IMR-90 (cell line): ENCODE measurements at regions not wholly inside any gene's neighbourhood (a gene's known extent, or its start where the extent isn't known, plus 50 kb on each side); places are given as distances from the start of the nearest gene placed in this dataset.

Experiments
- ATAC-seq: fragments of 200-7000 bp; cut with Tn5 transposase; 2 replicates; pipeline ENCODE4 v1.9.1; 2020; ENCODE audit warnings: low read depth, mild to moderate bottlenecking, moderate library complexity
- BruUV-seq: library from RNA; stranded (reverse); fragments of 400-500 nt; replicated peaks from 2 replicates; lab custom pipeline; 2021; lab: Mats Ljungman, UMichigan
- CTCF ChIA-PET: fragments of 300-600 bp; formaldehyde crosslinking; extraction: SDS; loops from one replicate; lab custom pipeline; 2021; ENCODE audit warnings: antibody characterized with exemption; lab: Yijun Ruan, JAX
- POLR2A ChIA-PET: fragments of 300-600 bp; sonication (Branson Sonifier 250); formaldehyde crosslinking; loops from one replicate; lab custom pipeline; 2022; ENCODE audit warnings: antibody characterized with exemption; ENCODE audit not compliant: unreplicated experiment; lab: Charles Lee
- DNase-seq: peaks from one replicate; pipeline ENCODE4 v3.0.0; 2013
- H2AFZ ChIP-seq: replicated peaks from 2 replicates; pipeline ENCODE3; 2013; ENCODE audit warnings: low read length, mild to moderate bottlenecking; ENCODE audit not compliant: poor library complexity
- H2AK5ac ChIP-seq: 2 replicates; pipeline ENCODE4 v1.6.1; 2013; ENCODE audit warnings: low read depth, low read length, inconsistent platforms
- H2AK9ac ChIP-seq: replicated peaks from 2 replicates; pipeline ENCODE3; 2013; ENCODE audit warnings: mild to moderate bottlenecking, low read depth, low read length, moderate library complexity; ENCODE audit not compliant: poor library complexity
- H2BK120ac ChIP-seq: 2 replicates; pipeline ENCODE4 v1.6.1; 2013; ENCODE audit warnings: low read depth, low read length, inconsistent platforms
- H2BK15ac ChIP-seq: 3 replicates; pipeline ENCODE4 v1.6.1; 2013; ENCODE audit warnings: low read depth, low read length, inconsistent platforms
- H2BK20ac ChIP-seq: 2 replicates; pipeline ENCODE4 v1.6.1; 2013; ENCODE audit warnings: low read depth, mild to moderate bottlenecking, inconsistent platforms, low read length, moderate library complexity
- H2BK5ac ChIP-seq: 2 replicates; pipeline ENCODE4 v1.6.1; 2013; ENCODE audit warnings: mild to moderate bottlenecking, low read depth, low read length, inconsistent platforms; ENCODE audit not compliant: poor library complexity, severe bottlenecking
- H3K14ac ChIP-seq: replicated peaks from 2 replicates; pipeline ENCODE4 v1.6.1; 2013; ENCODE audit warnings: low read depth, low read length, inconsistent platforms
- H3K18ac ChIP-seq: 2 replicates; pipeline ENCODE4 v1.6.1; 2013; ENCODE audit warnings: low read depth, low read length, control low read depth
- H3K23ac ChIP-seq: 2 replicates; pipeline ENCODE4 v1.6.1; 2013; ENCODE audit warnings: low read depth, low read length, inconsistent platforms
- H3K27ac ChIP-seq: 2 replicates; pipeline ENCODE4 v1.5.1; 2013; ENCODE audit warnings: mild to moderate bottlenecking, control low read depth, low read length; ENCODE audit not compliant: insufficient read depth
- H3K27me3 ChIP-seq: 2 replicates; pipeline ENCODE4 v1.6.1; 2013; ENCODE audit warnings: low read length; ENCODE audit not compliant: control insufficient read depth, insufficient read depth
- H3K36me3 ChIP-seq: 2 replicates; pipeline ENCODE4 v1.6.1; 2013; ENCODE audit warnings: low read length, mixed read lengths; ENCODE audit not compliant: control insufficient read depth, insufficient read depth
- H3K4ac ChIP-seq: 2 replicates; pipeline ENCODE4 v1.6.1; 2013; ENCODE audit warnings: low read depth, low read length, inconsistent platforms
- H3K4me1 ChIP-seq: 2 replicates; pipeline ENCODE4 v1.6.1; 2013; ENCODE audit warnings: low read length, mixed read lengths; ENCODE audit not compliant: control insufficient read depth, insufficient read depth
- H3K4me2 ChIP-seq: 2 replicates; pipeline ENCODE4 v1.6.1; 2013; ENCODE audit warnings: low read depth, mild to moderate bottlenecking, control low read depth, low read length, moderate library complexity
- H3K4me3 ChIP-seq: 2 replicates; pipeline ENCODE4 v1.5.1; 2013; ENCODE audit warnings: low read depth, mild to moderate bottlenecking, control low read depth, low read length, moderate library complexity; ENCODE audit not compliant: insufficient read depth
- H3K56ac ChIP-seq: 2 replicates; pipeline ENCODE4 v1.6.1; 2013; ENCODE audit warnings: low read length, inconsistent platforms; ENCODE audit not compliant: insufficient read depth; ENCODE audit errors: extremely low read depth
- H3K79me1 ChIP-seq, 2 experiments: 2 replicates each; pipeline ENCODE4 v1.6.1; 2013; ENCODE audit warnings: low read length in 2 of 2, inconsistent platforms in 1 of 2, low read depth in 1 of 2
- H3K9ac ChIP-seq: 2 replicates; pipeline ENCODE4 v1.6.1; 2013; ENCODE audit warnings: low read depth, low read length, control low read depth
- H3K9me1 ChIP-seq: 2 replicates; pipeline ENCODE4 v1.6.1; 2013; ENCODE audit warnings: low read length, inconsistent platforms; ENCODE audit not compliant: insufficient read depth
- H3K9me3 ChIP-seq: 2 replicates; pipeline ENCODE4 v1.6.1; 2013; ENCODE audit warnings: low read length; ENCODE audit not compliant: control insufficient read depth, insufficient read depth
- H4K20me1 ChIP-seq: 2 replicates; pipeline ENCODE4 v1.6.1; 2013; ENCODE audit warnings: low read length, inconsistent platforms; ENCODE audit not compliant: insufficient read depth
- H4K5ac ChIP-seq: 2 replicates; pipeline ENCODE4 v1.6.1; 2013; ENCODE audit warnings: mild to moderate bottlenecking, low read depth, low read length, control low read depth
- H4K8ac ChIP-seq, 2 experiments: 2 replicates each; pipeline ENCODE4 v1.6.1; 2013; ENCODE audit warnings: low read depth in 2 of 2, low read length in 2 of 2, control low read depth in 1 of 2, inconsistent platforms in 1 of 2
- H4K91ac ChIP-seq: 2 replicates; pipeline ENCODE4 v1.6.1; 2013; ENCODE audit warnings: low read depth, low read length, inconsistent platforms; ENCODE audit not compliant: insufficient read depth
- BHLHE40 ChIP-seq: fragments of 150-350 bp; IDR thresholded peaks from 2 replicates; pipeline ENCODE4 v1.6.1; 2016; ENCODE audit warnings: mild to moderate bottlenecking, low read depth, low read length
- CEBPB ChIP-seq: IDR thresholded peaks from 2 replicates; pipeline ENCODE4 v1.6.1; 2012; ENCODE audit warnings: low read depth, low read length, improper control_type of control experiment
- CHD1 ChIP-seq: IDR thresholded peaks from 2 replicates; pipeline ENCODE4 v1.6.1; 2012; ENCODE audit warnings: low read depth, low read length, improper control_type of control experiment
- CTCF ChIP-seq: conservative IDR thresholded peaks from 2 replicates; pipeline ENCODE4 v1.5.1; 2012; ENCODE audit warnings: mild to moderate bottlenecking, low read depth, low read length, improper control_type of control experiment
- ELK1 ChIP-seq: fragments of 150-350 bp; IDR thresholded peaks from 2 replicates; pipeline ENCODE4 v1.6.1; 2016; ENCODE audit warnings: low read depth, mild to moderate bottlenecking, low read length, moderate library complexity, borderline replicate concordance
- FOS ChIP-seq: fragments of 150-350 bp; IDR thresholded peaks from 2 replicates; pipeline ENCODE4 v1.6.1; 2016; ENCODE audit warnings: low read depth, low read length
- MAFK ChIP-seq: IDR thresholded peaks from 2 replicates; pipeline ENCODE4 v1.6.1; 2012; ENCODE audit warnings: low read depth, low read length, improper control_type of control experiment
- MAZ ChIP-seq: IDR thresholded peaks from 2 replicates; pipeline ENCODE4 v1.6.1; 2012; ENCODE audit warnings: low read depth, mild to moderate bottlenecking, low read length, improper control_type of control experiment, moderate library complexity, borderline replicate concordance
- MXI1 ChIP-seq: IDR thresholded peaks from 2 replicates; pipeline ENCODE4 v1.6.1; 2012; ENCODE audit warnings: low read depth, mild to moderate bottlenecking, low read length, moderate library complexity, borderline replicate concordance
- NFE2L2 ChIP-seq: fragments of 150-350 bp; IDR thresholded peaks from 2 replicates; pipeline ENCODE4 v1.6.1; 2016; ENCODE audit warnings: low read depth, mild to moderate bottlenecking, low read length
- POLR2A ChIP-seq: IDR thresholded peaks from 2 replicates; pipeline ENCODE4 v1.6.1; 2012; ENCODE audit warnings: mild to moderate bottlenecking, low read depth, low read length
- RAD21 ChIP-seq: IDR thresholded peaks from 2 replicates; pipeline ENCODE4 v1.6.1; 2012; ENCODE audit warnings: low read length, improper control_type of control experiment
- RCOR1 ChIP-seq: IDR thresholded peaks from 2 replicates; pipeline ENCODE4 v1.6.1; 2012; ENCODE audit warnings: mild to moderate bottlenecking, low read length, improper control_type of control experiment; ENCODE audit not compliant: insufficient replicate concordance
- RFX5 ChIP-seq: IDR thresholded peaks from 2 replicates; pipeline ENCODE4 v1.8.0; 2012; ENCODE audit warnings: low read depth, mild to moderate bottlenecking, low read length, moderate library complexity
- SMC3 ChIP-seq: fragments of 150-350 bp; IDR thresholded peaks from 2 replicates; pipeline ENCODE4 v1.6.1; 2016; ENCODE audit warnings: low read depth, mild to moderate bottlenecking, antibody characterized with exemption, low read length, moderate library complexity
- USF2 ChIP-seq: fragments of 150-350 bp; IDR thresholded peaks from 2 replicates; pipeline ENCODE4 v1.6.1; 2017; ENCODE audit warnings: mild to moderate bottlenecking, antibody characterized with exemption, low read length, low read depth
- WGBS, 2 experiments: methylation state at CpG; one replicate each; pipeline versions ENCODE4 v1.1.5 to v1.1.7; 2013; ENCODE audit warnings: missing lambda C conversion rate in 2 of 2; ENCODE audit not compliant: insufficient read length in 1 of 2; ENCODE audit errors: extremely low coverage in 2 of 2; 5-methylcytosine and 5-hydroxymethylcytosine counted together
- dilution Hi-C: fragments of 300-500 bp; cut with HindIII; formaldehyde crosslinking; loops from one replicate; pipeline ENCODE4 v1.14.3; 2018; ENCODE audit warnings: low sequenced_read_pairs; ENCODE audit not compliant: unreplicated experiment
- in situ Hi-C: fragments of 300-500 bp; cut with MboI; formaldehyde crosslinking; loops from 3 replicates; pipeline ENCODE4 v1.14.3; 2019; ENCODE audit warnings: low sequenced_read_pairs, inconsistent platforms, mixed read lengths
- intact Hi-C: fragments of 100-400 bp; cut with micrococcal nuclease; formaldehyde crosslinking; loops from 2 replicates; pipeline ENCODE4 v1.10.0; 2022

- CTCF ChIA-PET, result no interaction called here
- Histone ChIP-seq H3K4ac (no peak overlapping the region), H3K9ac (no peak overlapping the region), H2AK5ac (no peak overlapping the region), H3K4me2 (no peak overlapping the region), H2BK5ac (no peak overlapping the region), H2AK9ac (no peak overlapping the region), H3K23ac (no peak overlapping the region), H2BK15ac (no peak overlapping the region), H3K18ac (no peak overlapping the region), H3K9me3 (no peaks in the 10 kb centered on the region), H3K4me3 (no peak overlapping the region), H3K56ac (no peak overlapping the region), H3K27me3 (no peaks in the 10 kb centered on the region), H4K91ac (no peak overlapping the region), H2BK20ac (no peak overlapping the region), H2AFZ (no peak overlapping the region), H3K4me1 (peaks cover 2% of the 10 kb centered on the region), H4K8ac (no peak overlapping the region), H3K79me1 (no peaks in the 10 kb centered on the region), H2BK120ac (no peak overlapping the region), H3K27ac (no peak overlapping the region), H3K14ac (no peak overlapping the region), H3K36me3 (no peaks in the 10 kb centered on the region), H3K9me1 (no peaks in the 10 kb centered on the region), H4K20me1 (0 out of 2 replicates have a peak, but pooled peaks cover 5% of the 10 kb centered on the region), H4K5ac (no peak overlapping the region)
- no CpG with 5 or more reads among the region's 2 CpGs for WGBS, 2 experiments
- in situ Hi-C loops (no loop called here), intact Hi-C loops (no loop called here), dilution Hi-C loops (no loop called here)
- ATAC-seq, result no peak
- TF ChIP-seq SMC3, result no peak
- TF ChIP-seq MAFK, result no peak
- no peak for TF ChIP-seq CHD1
- TF ChIP-seq RFX5, result no peak
- TF ChIP-seq MAZ, result no peak
- no peak for TF ChIP-seq NFE2L2
- TF ChIP-seq CEBPB, result no peak
- no peak for TF ChIP-seq ELK1
- no peak for TF ChIP-seq USF2
- no peak for TF ChIP-seq CTCF
- TF ChIP-seq BHLHE40, result no peak
- TF ChIP-seq RCOR1, result no peak
- no peak for TF ChIP-seq POLR2A
- TF ChIP-seq MXI1, result no peak
- TF ChIP-seq FOS, result no peak
- TF ChIP-seq RAD21, result no peak
- no peak for DNase-seq
- no TSS peak for BruUV-seq
- POLR2A ChIA-PET, result no interaction called here
Measured at GRCh38 chr12:92463171-92463570, 239.6 kb upstream of the PLEKHG7 start.
